RWPE1 (cell line): ENCODE measurements at regions not wholly inside any gene's neighbourhood (a gene's known extent, or its start where the extent isn't known, plus 50 kb on each side); places are given as distances from the start of the nearest gene placed in this dataset.

ENCODE experiments used
- CTCF ChIA-PET: fragments of 350-600 bp; sonication (Branson Sonifier 250); formaldehyde crosslinking; extraction: SDS; loops from one replicate; lab custom pipeline; 2021; lab: Yijun Ruan, JAX
- POLR2A ChIA-PET: fragments of 400-600 bp; formaldehyde crosslinking; extraction: SDS; loops from one replicate; lab custom pipeline; 2020; ENCODE audit warnings: antibody characterized with exemption; ENCODE audit not compliant: low non-redundant PET; lab: Yijun Ruan, JAX
- DNase-seq: peaks from one replicate; pipeline ENCODE4 v3.0.0; 2012; ENCODE audit warnings: low spot score
- H3K27ac ChIP-seq: fragments of 450-650 bp; 2 replicates; pipeline ENCODE4 v1.5.1; 2017
- TF ChIP-seq, protein P1 (sequence below): fragments of 450-650 bp; conservative IDR thresholded peaks from 2 replicates; pipeline ENCODE4 v1.5.1; 2017; ENCODE audit warnings: low read depth, mild to moderate bottlenecking

DNA sequence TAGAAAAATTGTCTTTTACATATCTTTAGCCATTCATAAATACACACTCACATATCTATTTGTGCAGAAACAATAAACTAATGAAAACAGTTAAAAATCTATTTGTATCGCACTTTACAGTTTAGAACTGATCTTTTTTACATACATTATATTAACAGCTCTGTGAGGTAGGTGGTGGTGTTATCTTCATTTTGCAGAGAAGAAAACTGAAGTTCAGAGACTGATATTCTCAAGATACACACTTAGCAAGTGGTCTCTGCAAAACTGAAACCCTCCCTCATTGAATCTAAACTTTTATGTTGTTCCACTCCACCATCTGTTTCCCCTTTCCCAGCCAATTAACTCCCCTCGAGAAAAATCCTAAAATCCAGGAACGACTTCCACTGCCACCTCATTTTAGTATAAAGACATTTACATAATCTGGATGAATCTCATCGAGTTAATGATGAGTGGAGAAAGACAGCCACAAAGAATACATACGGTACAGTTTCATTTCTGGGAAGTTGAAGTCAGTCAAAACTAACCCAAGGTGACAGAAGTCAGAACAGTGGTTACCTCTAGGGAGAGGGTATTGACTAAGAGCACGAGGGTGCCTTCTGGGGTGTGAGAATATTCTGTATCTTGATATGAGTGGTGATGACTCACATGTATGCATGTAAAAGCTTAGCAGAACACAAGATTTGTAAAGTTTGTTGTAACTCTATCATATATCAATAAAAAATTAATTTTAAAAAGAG lies 524.2 kb upstream of the TCF4 start:
- TF ChIP-seq, protein P1, sequence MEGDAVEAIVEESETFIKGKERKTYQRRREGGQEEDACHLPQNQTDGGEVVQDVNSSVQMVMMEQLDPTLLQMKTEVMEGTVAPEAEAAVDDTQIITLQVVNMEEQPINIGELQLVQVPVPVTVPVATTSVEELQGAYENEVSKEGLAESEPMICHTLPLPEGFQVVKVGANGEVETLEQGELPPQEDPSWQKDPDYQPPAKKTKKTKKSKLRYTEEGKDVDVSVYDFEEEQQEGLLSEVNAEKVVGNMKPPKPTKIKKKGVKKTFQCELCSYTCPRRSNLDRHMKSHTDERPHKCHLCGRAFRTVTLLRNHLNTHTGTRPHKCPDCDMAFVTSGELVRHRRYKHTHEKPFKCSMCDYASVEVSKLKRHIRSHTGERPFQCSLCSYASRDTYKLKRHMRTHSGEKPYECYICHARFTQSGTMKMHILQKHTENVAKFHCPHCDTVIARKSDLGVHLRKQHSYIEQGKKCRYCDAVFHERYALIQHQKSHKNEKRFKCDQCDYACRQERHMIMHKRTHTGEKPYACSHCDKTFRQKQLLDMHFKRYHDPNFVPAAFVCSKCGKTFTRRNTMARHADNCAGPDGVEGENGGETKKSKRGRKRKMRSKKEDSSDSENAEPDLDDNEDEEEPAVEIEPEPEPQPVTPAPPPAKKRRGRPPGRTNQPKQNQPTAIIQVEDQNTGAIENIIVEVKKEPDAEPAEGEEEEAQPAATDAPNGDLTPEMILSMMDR: no peak
- no peak for DNase-seq
- H3K27ac ChIP-seq: no peak overlapping the region
- ChIA-PET CTCF (no interaction called here), POLR2A (no interaction called here)

DNA sequence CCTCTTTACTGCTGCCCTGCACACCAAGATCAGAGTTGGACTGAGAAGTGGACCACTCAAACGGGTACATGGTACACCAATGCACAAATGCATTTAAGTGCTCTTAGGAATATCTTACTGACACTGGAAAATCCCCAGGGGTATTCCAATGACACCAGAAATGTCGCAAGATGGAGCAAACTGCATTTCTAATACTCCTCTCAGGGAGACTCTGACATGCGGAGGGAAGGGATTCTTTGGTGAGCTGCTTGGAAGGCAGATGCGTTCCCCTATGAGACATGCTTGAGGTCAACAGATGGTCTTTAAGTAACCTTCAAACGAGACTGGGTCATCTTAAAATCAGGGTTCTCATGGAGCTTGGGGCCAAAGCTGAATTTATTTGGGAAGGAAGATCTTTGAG lies 521.8 kb upstream of the TCF4 start:
- no peak for DNase-seq
- H3K27ac ChIP-seq: no peak overlapping the region
- POLR2A ChIA-PET: no interaction called here
- TF ChIP-seq, protein P1: no peak
- CTCF ChIA-PET: no interaction called here

DNA sequence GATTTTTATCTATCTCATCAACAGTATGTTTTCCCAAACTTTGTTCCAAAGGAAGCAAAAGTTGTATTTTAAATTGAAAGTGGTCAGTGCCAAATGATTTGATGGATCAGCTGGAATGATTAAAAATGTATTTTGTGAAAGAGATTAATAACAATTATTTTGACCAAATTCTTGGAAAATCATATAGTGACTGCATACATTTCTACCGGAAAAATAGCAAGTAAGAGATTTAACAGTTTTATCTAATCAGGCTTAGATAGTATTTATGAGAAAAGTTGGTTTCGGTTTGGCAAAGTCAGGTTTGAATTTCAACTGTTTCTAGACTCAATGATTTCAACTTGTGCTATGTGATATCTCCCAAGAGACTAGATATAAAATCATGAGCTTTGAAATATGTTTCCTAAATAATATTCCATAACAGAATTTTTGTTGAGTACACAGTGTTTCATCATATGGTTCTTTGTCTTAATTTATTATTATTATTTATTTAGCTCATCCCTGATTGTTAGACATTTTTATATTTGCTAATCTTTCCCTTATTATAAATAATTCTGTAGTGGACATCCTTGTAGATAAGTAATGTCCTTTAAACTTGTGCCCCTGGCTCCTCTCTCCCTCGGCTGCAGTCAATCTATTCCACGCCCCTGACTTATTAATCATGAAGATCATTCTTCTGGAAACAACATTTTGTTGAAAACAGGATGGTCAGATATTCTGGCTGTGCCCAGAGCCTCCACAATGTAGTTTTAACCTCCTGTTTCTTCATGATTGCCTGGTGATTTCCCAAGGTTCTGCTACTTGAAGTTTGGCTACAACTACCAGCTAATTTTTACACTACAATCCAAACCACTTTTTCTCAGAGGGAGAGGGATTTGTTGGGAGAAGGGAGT lies 520.7 kb upstream of the TCF4 start:
- no peak for DNase-seq
- H3K27ac ChIP-seq: no peak overlapping the region
- POLR2A ChIA-PET: no interaction called here
- TF ChIP-seq, protein P1: no peak
- CTCF ChIA-PET: no interaction called here

DNA sequence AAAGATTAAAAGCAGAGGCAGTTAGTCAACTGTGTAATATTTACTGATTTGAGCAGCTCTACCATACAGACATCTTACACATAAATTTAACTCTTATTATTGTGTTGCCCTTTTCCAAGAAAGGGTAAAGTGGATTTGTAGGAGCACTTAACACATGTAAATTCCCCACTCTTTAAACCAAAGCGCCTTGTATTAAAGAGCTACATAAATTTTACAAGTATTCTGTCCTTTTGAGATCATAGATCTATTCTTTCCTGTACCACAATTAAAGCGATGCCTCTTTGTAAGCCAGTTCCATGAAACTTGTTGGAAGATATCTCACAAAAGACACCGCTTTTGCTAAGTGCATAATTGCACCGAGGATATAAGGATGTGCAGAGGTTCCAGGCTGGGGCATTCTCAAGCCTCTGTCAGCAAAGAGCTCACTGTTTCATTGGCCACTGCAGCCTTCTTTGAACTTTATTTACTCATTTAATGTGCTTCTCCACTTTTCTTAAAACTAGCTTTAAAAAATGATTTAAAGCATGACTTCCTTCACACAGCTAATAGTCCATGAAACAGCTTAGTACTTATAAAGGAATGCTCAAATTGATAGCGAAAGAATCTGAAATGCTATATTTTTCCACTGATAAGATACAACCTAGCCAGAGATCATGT lies 520.0 kb upstream of the TCF4 start:
- POLR2A ChIA-PET: no interaction called here
- H3K27ac ChIP-seq: no peak overlapping the region
- CTCF ChIA-PET: no interaction called here
- no peak for DNase-seq
- TF ChIP-seq, protein P1: no peak

DNA sequence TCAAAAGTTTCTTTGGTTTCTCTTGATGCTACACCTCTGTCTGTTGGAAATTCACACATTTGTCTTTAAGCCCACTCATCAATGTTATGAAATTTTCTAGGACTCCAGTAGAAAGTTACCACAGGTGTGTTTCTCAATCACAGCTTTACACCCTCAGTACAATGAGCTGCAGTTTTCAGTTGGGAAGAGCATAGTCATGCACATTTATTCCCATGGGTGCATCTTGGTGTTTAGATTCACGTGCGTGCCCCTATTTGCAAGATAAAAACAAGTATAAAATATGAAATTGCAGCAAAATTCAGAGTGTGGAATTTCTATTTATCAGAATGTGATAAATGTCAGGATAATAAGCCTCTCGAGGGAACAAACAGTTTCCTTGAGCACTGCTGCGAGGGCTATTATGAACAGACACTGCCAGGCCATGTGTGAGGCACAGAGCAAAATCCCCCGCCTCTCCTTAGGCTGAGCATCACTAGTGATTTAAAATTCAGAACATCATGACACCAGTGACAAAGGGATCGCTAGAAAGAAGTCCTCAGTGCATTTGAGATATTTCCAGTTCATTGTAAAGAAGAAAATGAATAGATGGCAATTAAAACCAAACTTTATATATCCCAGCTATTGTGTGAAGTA lies 512.2 kb upstream of the TCF4 start:
- CTCF ChIA-PET: no interaction called here

More for the DNA sequence above, 512.2 kb upstream of the TCF4 start:
- no peak overlapping the region for H3K27ac ChIP-seq
- POLR2A ChIA-PET: no interaction called here
- no peak for DNase-seq
- TF ChIP-seq, protein P1: no peak
